Tibial nerve (tissue), 3 donors: ENCODE measurements at regions not wholly inside any gene's neighbourhood (a gene's known extent, or its start where the extent isn't known, plus 50 kb on each side); places are given as distances from the start of the nearest gene placed in this dataset.

ENCODE experiments used
- POLR2A ChIP-seq, 2 donors: fragments of 450-650 bp; IDR thresholded peaks; one replicate each; pipeline ENCODE4 v1.6.1; 2017; ENCODE audit warnings: antibody characterized with exemption in 2 of 2, mild to moderate bottlenecking in 2 of 2, moderate library complexity in 2 of 2
- TF ChIP-seq, protein P1 (sequence below), 5 experiments: fragments of 200-600 bp in 3 of 5; fragments of 450-650 bp in 2 of 5; sonication (generic) in 3 of 5; IDR thresholded peaks; one replicate each; pipeline ENCODE4 v1.5.1; 2016 to 2019; ENCODE audit warnings: antibody characterized with exemption in 5 of 5, mild to moderate bottlenecking in 3 of 5, moderate library complexity in 2 of 5

DNA sequence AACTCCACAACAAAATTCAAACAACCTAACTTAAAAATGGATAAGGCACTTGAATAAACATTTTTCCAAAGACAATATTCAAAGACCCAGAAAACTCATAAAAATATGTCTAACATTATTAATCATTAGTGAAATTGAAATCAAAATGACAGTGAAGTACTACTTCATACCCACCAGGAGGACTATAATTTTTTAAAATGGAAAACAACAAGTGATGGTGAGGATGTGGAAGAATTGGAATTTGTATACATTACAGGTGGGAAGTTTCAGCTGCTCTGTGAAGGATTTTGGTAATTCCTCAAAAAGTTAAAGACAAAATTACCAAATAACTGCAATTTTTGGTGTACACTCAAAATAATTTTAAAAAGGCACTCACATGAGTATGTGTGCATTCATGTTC, 920.0 kb downstream of the TDRD15 start:
- TF ChIP-seq, protein P1, sequence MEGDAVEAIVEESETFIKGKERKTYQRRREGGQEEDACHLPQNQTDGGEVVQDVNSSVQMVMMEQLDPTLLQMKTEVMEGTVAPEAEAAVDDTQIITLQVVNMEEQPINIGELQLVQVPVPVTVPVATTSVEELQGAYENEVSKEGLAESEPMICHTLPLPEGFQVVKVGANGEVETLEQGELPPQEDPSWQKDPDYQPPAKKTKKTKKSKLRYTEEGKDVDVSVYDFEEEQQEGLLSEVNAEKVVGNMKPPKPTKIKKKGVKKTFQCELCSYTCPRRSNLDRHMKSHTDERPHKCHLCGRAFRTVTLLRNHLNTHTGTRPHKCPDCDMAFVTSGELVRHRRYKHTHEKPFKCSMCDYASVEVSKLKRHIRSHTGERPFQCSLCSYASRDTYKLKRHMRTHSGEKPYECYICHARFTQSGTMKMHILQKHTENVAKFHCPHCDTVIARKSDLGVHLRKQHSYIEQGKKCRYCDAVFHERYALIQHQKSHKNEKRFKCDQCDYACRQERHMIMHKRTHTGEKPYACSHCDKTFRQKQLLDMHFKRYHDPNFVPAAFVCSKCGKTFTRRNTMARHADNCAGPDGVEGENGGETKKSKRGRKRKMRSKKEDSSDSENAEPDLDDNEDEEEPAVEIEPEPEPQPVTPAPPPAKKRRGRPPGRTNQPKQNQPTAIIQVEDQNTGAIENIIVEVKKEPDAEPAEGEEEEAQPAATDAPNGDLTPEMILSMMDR (IDR thresholded peaks at IDR 0.05) = no peak
- no peak for TF ChIP-seq POLR2A (IDR thresholded peaks at IDR 0.05)
